K562 (cell line): ENCODE measurements at regions not wholly inside any gene's neighbourhood (a gene's known extent, or its start where the extent isn't known, plus 50 kb on each side); places are given as distances from the start of the nearest gene placed in this dataset.

ENCODE experiments used
- ATAC-seq: fragments of 200-7000 bp; cut with Tn5 transposase; 3 replicates; pipeline ENCODE4 v1.9.1; 2020; ENCODE audit warnings: moderate library complexity
- BruUV-seq: library from RNA; stranded (reverse); fragments of 400-500 nt; replicated peaks from 2 replicates; lab custom pipeline; 2021; lab: Mats Ljungman, UMichigan
- CTCF ChIA-PET: fragments of 300-600 bp; formaldehyde crosslinking; extraction: SDS; loops from one replicate; lab custom pipeline; 2021; ENCODE audit warnings: low intra/inter-chr PET ratio; lab: Yijun Ruan, JAX
- POLR2A ChIA-PET: fragments of 300-600, 350-650 bp; sonication (Branson Sonifier 250); formaldehyde crosslinking; extraction: SDS; loops from one replicate; lab custom pipeline; 2021; ENCODE audit warnings: antibody characterized with exemption, inconsistent platforms; lab: Yijun Ruan, JAX
- DNase-seq, 4 experiments: peaks; one replicate each; pipeline versions ENCODE4 v3.0.0 to v3.0.0-alpha.2; 2011 to 2018; ENCODE audit warnings: low spot score in 3 of 4, mixed read lengths in 3 of 4; ENCODE audit errors: extremely low read depth in 1 of 4
- FAIRE-seq: peaks from 2 replicates; lab custom pipeline; 2011; peaks lifted over from hg19 to GRCh38; lab: Jason Lieb, UNC
- H2AFZ ChIP-seq: 2 replicates; pipeline ENCODE4 v1.6.0; 2011; ENCODE audit warnings: low read depth, low read length, control low read depth, inconsistent platforms
- H3K27ac ChIP-seq: fragments of 200-600 bp; 3 replicates; pipeline ENCODE4 v1.8.0; 2011; ENCODE audit warnings: low read depth, mild to moderate bottlenecking, control low read depth, inconsistent platforms, low read length, moderate library complexity, mixed read lengths; ENCODE audit errors: extremely low read depth
- H3K27me3 ChIP-seq, 2 experiments: fragments of 300-600 bp in 1 of 2; 2 replicates in 1 of 2; 3 replicates in 1 of 2; pipeline versions ENCODE4 v1.6.0 to v1.8.0; 2011; ENCODE audit warnings: inconsistent platforms in 2 of 2, low read length in 2 of 2, mild to moderate bottlenecking in 1 of 2, mixed read lengths in 1 of 2, moderate library complexity in 1 of 2; ENCODE audit not compliant: control insufficient read depth in 2 of 2, insufficient read depth in 2 of 2
- H3K36me3 ChIP-seq: fragments of 300-600 bp; 3 replicates; pipeline ENCODE4 v1.8.0; 2011; ENCODE audit warnings: mild to moderate bottlenecking, low read length, inconsistent platforms; ENCODE audit not compliant: control insufficient read depth, insufficient read depth
- H3K4me1 ChIP-seq, 2 experiments: fragments of 200-600 bp in 1 of 2; replicated peaks in 1 of 2; 2 replicates in 1 of 2; 3 replicates in 1 of 2; pipeline versions ENCODE4 v1.5.1 to v1.8.0; 2011; ENCODE audit warnings: inconsistent platforms in 2 of 2, low read length in 2 of 2, mild to moderate bottlenecking in 1 of 2, mixed read lengths in 1 of 2, moderate library complexity in 1 of 2; ENCODE audit not compliant: control insufficient read depth in 2 of 2, insufficient read depth in 2 of 2
- H3K4me2 ChIP-seq: 2 replicates; pipeline ENCODE4 v1.6.1; 2011; ENCODE audit warnings: low read length, control low read depth, inconsistent platforms, mixed read lengths; ENCODE audit not compliant: insufficient read depth
- H3K4me3 ChIP-seq: fragments of 200-600 bp; sonication (generic), shearing (Covaris generic); 2 replicates; pipeline ENCODE4 v1.5.1; 2016; ENCODE audit warnings: control low read depth, inconsistent platforms
- H3K79me2 ChIP-seq: fragments of 200-600 bp; 3 replicates; pipeline ENCODE4 v1.8.0; 2011; ENCODE audit warnings: low read length, inconsistent platforms; ENCODE audit not compliant: control insufficient read depth, insufficient read depth
- H3K9ac ChIP-seq, 2 experiments: 2 replicates each; pipeline versions ENCODE4 v1.6.0 to v1.6.1; 2011; ENCODE audit warnings: low read depth in 2 of 2, low read length in 2 of 2, control low read depth in 1 of 2, inconsistent platforms in 1 of 2, mild to moderate bottlenecking in 1 of 2, mixed read lengths in 1 of 2; ENCODE audit not compliant: insufficient read depth in 1 of 2
- H3K9me1 ChIP-seq: one replicate; pipeline ENCODE4 v1.6.0; 2011; ENCODE audit warnings: inconsistent platforms, mild to moderate bottlenecking, low read length, moderate library complexity; ENCODE audit not compliant: control insufficient read depth, insufficient read depth
- H3K9me3 ChIP-seq: replicated peaks from 2 replicates; pipeline ENCODE4 v1.5.1; 2011; ENCODE audit warnings: low read depth, low read length, inconsistent platforms; ENCODE audit not compliant: control insufficient read depth, insufficient read depth
- H4K20me1 ChIP-seq: replicated peaks from 2 replicates; pipeline ENCODE4 v1.6.1; 2011; ENCODE audit warnings: low read length, inconsistent platforms, mixed read lengths; ENCODE audit not compliant: control insufficient read depth, insufficient read depth
- BRD9 ChIP-seq: fragments of 450-650 bp; IDR thresholded peaks from 2 replicates; pipeline ENCODE4 v1.6.1; 2018; ENCODE audit warnings: low read depth; ENCODE audit not compliant: partially characterized antibody
- EP400 ChIP-seq: fragments of 450-650 bp; IDR thresholded peaks from 2 replicates; pipeline ENCODE4 v1.6.1; 2017; ENCODE audit warnings: antibody characterized with exemption, mild to moderate bottlenecking, moderate library complexity
- RBBP5 ChIP-seq: fragments of 200-600 bp; sonication (generic); IDR thresholded peaks from 2 replicates; pipeline ENCODE4 v1.6.1; 2012; ENCODE audit warnings: borderline replicate concordance, mild to moderate bottlenecking, low read length, control low read depth, inconsistent platforms; ENCODE audit not compliant: insufficient read depth, poor library complexity, severe bottlenecking
- STAT5B ChIP-seq: fragments of 250-450 bp; sonication (Bioruptor Pico); IDR thresholded peaks from 2 replicates; pipeline ENCODE4 v1.8.0; 2021; ENCODE audit warnings: mild to moderate bottlenecking, inconsistent platforms
- ZNF766 ChIP-seq: fragments of 200-800 bp; sonication (Bioruptor generic); conservative IDR thresholded peaks from 2 replicates; pipeline ENCODE4 v1.6.1; 2016; ENCODE audit warnings: missing genetic modification characterization, missing compliant biosample characterization
- WGBS: fragments of 100-300 bp; shearing (Covaris generic); methylation state at CpG from one replicate; pipeline ENCODE4 v1.1.6; 2016; ENCODE audit warnings: low coverage, mixed read lengths; ENCODE audit not compliant: insufficient coverage; ENCODE audit errors: missing lambda C conversion rate; 5-methylcytosine and 5-hydroxymethylcytosine counted together
- in situ Hi-C: fragments of 300-500 bp; cut with MboI; formaldehyde crosslinking; loops from 4 replicates; pipeline ENCODE4 v1.15.0; 2018; ENCODE audit warnings: inconsistent platforms, mixed read lengths
- intact Hi-C: fragments of 100-400 bp; cut with micrococcal nuclease; formaldehyde crosslinking; loops from 2 replicates; pipeline ENCODE4 v1.14.2; 2022
- TF ChIP-seq, protein P1 (sequence below): sonication (generic); formaldehyde crosslinking; IDR thresholded peaks from 2 replicates; pipeline ENCODE4 v1.8.0; 2022; ENCODE audit warnings: mild to moderate bottlenecking, low read depth, missing genetic modification reagents
- TF ChIP-seq, protein P2 (sequence below): sonication (generic); formaldehyde crosslinking; IDR thresholded peaks from 2 replicates; pipeline ENCODE4 v1.8.0; 2022; ENCODE audit warnings: missing genetic modification reagents, mild to moderate bottlenecking, borderline replicate concordance
- TF ChIP-seq, protein P3 (sequence below): conservative IDR thresholded peaks from 2 replicates; pipeline ENCODE4 v1.6.1; 2011; ENCODE audit warnings: low read depth, mild to moderate bottlenecking, low read length; ENCODE audit not compliant: control insufficient read depth
- TF ChIP-seq, protein P4 (sequence below): fragments of 200-400 bp; formaldehyde crosslinking; IDR thresholded peaks from 2 replicates; pipeline ENCODE4 v1.6.1; 2017; ENCODE audit warnings: mild to moderate bottlenecking, low read depth, low read length, moderate library complexity
- TF ChIP-seq, protein P5 (sequence below): fragments of 450-650 bp; IDR thresholded peaks from 2 replicates; pipeline ENCODE4 v1.6.1; 2018; ENCODE audit warnings: mild to moderate bottlenecking, low read depth; ENCODE audit not compliant: partially characterized antibody
- TF ChIP-seq, protein P6 (sequence below): fragments of 250-450 bp; sonication (Bioruptor Pico); IDR thresholded peaks from 2 replicates; pipeline ENCODE4 v1.8.0; 2021; ENCODE audit warnings: moderate library complexity, mild to moderate bottlenecking, inconsistent platforms

DNA sequence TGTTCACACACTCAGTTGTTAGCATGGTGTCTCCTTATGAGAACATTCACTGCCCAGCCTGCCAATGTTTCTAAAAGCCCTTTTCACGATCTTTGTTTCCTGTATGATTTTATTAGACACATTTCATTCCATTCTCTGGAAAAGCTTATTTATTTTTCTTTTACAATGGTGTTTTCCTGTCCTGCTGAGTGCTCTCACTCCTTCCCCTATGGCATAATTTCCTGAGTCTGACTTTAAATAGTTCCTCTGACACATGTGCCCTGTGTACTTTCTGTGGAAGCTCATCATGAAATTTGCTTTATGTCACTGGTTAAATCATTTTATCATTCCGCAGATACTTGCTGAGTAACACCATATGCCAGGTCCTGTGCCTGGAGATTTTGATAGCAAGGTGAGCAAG, 612.0 kb downstream of the FLRT2 start (continued):
- TF ChIP-seq, protein P1, sequence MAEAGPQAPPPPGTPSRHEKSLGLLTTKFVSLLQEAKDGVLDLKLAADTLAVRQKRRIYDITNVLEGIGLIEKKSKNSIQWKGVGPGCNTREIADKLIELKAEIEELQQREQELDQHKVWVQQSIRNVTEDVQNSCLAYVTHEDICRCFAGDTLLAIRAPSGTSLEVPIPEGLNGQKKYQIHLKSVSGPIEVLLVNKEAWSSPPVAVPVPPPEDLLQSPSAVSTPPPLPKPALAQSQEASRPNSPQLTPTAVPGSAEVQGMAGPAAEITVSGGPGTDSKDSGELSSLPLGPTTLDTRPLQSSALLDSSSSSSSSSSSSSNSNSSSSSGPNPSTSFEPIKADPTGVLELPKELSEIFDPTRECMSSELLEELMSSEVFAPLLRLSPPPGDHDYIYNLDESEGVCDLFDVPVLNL = no peak
- TF ChIP-seq, protein P2, sequence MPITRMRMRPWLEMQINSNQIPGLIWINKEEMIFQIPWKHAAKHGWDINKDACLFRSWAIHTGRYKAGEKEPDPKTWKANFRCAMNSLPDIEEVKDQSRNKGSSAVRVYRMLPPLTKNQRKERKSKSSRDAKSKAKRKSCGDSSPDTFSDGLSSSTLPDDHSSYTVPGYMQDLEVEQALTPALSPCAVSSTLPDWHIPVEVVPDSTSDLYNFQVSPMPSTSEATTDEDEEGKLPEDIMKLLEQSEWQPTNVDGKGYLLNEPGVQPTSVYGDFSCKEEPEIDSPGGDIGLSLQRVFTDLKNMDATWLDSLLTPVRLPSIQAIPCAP (CRISPR knock-in tag) = no peak
- TF ChIP-seq, all 486 proteins: peak for 0

DNA sequence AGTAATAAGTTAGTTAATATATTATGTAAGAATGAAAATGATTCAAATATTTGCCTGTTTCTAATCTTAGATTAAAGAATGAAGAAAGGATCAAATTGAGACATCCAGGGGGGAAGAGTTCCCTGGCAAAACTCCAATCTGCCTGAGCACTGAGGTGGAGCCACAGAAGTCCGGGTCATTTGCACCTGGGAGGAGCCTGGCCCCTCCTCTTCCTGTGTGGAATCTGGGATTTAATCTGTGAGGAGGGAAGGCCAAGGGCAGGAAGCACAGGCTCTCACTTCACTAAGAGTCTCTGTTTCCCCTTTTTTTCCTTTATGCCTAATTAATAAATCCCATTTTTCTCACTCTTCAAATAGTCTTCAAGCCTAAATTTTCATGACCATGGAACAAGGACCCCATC, 599.5 kb downstream of the FLRT2 start:
- DNase-seq (no peak), ATAC-seq (no peak), FAIRE-seq (no peak)
- H4K20me1 ChIP-seq = no peaks in the 10 kb centered on the region
- intact Hi-C loops = no loop called here
- H3K4me2 ChIP-seq = no peak overlapping the region
- H3K4me3 ChIP-seq = no peak overlapping the region
- no TSS peak for BruUV-seq
- no peaks in the 10 kb centered on the region for H3K9me1 ChIP-seq
- no peaks in the 10 kb centered on the region for H3K79me2 ChIP-seq
- H3K36me3 ChIP-seq = no peaks in the 10 kb centered on the region
- H3K9me3 ChIP-seq = no peaks in the 10 kb centered on the region
- no peak overlapping the region for H3K27ac ChIP-seq
- POLR2A ChIA-PET = no interaction called here
- H2AFZ ChIP-seq = no peak overlapping the region
- WGBS = 0% methylated on average over 1 of the region's 1 CpG
- H3K27me3 ChIP-seq = no peaks in the 10 kb centered on the region
- H3K9ac ChIP-seq = no peak overlapping the region
- in situ Hi-C loops = no loop called here
- no peaks in the 10 kb centered on the region for H3K4me1 ChIP-seq
- CTCF ChIA-PET = no interaction called here
- TF ChIP-seq RBBP5 = no peak
- no peak for TF ChIP-seq STAT5B (CRISPR knock-in tag)
- TF ChIP-seq, protein P3, sequence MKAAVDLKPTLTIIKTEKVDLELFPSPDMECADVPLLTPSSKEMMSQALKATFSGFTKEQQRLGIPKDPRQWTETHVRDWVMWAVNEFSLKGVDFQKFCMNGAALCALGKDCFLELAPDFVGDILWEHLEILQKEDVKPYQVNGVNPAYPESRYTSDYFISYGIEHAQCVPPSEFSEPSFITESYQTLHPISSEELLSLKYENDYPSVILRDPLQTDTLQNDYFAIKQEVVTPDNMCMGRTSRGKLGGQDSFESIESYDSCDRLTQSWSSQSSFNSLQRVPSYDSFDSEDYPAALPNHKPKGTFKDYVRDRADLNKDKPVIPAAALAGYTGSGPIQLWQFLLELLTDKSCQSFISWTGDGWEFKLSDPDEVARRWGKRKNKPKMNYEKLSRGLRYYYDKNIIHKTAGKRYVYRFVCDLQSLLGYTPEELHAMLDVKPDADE = no peak
- TF ChIP-seq, protein P4, sequence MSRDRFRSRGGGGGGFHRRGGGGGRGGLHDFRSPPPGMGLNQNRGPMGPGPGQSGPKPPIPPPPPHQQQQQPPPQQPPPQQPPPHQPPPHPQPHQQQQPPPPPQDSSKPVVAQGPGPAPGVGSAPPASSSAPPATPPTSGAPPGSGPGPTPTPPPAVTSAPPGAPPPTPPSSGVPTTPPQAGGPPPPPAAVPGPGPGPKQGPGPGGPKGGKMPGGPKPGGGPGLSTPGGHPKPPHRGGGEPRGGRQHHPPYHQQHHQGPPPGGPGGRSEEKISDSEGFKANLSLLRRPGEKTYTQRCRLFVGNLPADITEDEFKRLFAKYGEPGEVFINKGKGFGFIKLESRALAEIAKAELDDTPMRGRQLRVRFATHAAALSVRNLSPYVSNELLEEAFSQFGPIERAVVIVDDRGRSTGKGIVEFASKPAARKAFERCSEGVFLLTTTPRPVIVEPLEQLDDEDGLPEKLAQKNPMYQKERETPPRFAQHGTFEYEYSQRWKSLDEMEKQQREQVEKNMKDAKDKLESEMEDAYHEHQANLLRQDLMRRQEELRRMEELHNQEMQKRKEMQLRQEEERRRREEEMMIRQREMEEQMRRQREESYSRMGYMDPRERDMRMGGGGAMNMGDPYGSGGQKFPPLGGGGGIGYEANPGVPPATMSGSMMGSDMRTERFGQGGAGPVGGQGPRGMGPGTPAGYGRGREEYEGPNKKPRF = no peak
- TF ChIP-seq ZNF766 = no peak
- TF ChIP-seq, protein P5, sequence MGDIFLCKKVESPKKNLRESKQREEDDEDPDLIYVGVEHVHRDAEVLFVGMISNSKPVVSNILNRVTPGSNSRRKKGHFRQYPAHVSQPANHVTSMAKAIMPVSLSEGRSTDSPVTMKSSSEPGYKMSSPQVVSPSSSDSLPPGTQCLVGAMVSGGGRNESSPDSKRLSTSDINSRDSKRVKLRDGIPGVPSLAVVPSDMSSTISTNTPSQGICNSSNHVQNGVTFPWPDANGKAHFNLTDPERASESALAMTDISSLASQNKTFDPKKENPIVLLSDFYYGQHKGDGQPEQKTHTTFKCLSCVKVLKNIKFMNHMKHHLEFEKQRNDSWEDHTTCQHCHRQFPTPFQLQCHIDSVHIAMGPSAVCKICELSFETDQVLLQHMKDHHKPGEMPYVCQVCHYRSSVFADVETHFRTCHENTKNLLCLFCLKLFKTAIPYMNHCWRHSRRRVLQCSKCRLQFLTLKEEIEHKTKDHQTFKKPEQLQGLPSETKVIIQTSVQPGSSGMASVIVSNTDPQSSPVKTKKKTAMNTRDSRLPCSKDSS = no peak
- TF ChIP-seq, protein P6, sequence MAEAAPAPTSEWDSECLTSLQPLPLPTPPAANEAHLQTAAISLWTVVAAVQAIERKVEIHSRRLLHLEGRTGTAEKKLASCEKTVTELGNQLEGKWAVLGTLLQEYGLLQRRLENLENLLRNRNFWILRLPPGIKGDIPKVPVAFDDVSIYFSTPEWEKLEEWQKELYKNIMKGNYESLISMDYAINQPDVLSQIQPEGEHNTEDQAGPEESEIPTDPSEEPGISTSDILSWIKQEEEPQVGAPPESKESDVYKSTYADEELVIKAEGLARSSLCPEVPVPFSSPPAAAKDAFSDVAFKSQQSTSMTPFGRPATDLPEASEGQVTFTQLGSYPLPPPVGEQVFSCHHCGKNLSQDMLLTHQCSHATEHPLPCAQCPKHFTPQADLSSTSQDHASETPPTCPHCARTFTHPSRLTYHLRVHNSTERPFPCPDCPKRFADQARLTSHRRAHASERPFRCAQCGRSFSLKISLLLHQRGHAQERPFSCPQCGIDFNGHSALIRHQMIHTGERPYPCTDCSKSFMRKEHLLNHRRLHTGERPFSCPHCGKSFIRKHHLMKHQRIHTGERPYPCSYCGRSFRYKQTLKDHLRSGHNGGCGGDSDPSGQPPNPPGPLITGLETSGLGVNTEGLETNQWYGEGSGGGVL (CRISPR knock-in tag) = no peak
- no peak for TF ChIP-seq BRD9
- TF ChIP-seq EP400 = no peak
